GM21526 (cell line): ENCODE measurements at regions not wholly inside any gene's neighbourhood (a gene's known extent, or its start where the extent isn't known, plus 50 kb on each side); places are given as distances from the start of the nearest gene placed in this dataset.

ENCODE experiments used
- ATAC-seq: cut with Tn5 transposase; IDR thresholded peaks from one replicate; pipeline ENCODE4 v1.9.1; 2021; ENCODE audit warnings: moderate library complexity; ENCODE audit not compliant: unreplicated experiment, low FRiP score

DNA sequence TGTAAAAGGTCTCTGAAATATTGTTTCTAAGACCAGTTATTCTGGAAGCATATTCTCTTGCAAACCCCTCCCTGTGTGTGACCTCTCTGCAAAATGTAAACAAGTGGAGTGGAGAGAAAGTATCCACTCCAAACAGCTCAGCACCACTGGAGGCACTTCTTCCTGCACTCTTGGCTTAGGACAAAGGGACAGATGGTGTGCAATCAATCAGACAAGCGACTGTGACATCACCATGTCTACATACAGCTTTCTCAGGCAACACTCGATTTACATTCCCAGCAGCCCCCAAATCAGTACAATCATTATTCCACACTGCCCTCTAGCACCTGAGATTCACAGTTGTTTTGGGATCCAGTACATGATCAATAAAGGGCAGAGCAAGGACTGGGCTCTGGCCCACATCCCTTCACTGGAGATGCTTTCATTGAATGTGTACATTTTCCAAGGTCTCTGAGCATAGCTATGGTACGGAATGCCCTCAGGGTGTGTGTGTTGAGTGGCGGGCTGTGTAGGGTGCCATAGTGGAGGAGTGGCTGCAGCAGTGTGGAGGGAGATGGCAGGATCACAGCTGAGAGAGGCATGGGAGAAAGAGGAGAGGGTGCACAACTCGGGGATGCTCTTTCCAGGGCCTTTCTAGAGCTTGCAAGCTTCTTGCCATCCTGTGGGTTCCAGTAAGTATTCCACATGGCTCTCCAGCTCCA, 311.8 kb upstream of the ST6GAL2 start:
- no peak for ATAC-seq

DNA sequence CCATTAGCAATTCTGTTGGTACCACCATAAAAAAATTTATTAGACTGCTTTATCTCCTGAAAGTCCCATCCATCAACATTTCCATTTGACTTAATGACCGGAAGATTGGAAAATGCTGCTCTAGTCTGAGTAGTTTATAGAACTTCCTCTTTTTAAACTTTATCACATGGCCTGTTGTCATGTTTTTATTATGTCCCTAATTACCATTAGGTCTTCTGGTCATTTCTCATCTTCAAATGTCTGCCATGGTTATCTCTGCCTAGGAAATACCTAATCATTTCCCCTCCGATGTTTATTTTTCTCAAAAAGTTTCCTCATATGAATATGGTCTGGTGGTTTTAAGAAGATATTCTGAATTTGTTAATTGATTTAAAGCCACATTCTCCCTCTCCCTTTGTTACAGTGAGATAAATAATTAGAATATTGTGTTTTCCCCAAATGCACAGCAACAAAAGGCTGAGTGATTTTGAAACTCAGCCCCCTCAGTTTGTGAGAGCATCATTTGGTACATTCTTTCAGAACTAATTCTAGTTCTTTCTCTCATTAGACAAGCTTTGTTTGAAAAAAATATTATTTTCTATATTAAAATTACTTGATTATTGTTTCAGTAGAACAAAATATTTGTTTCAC, 317.1 kb upstream of the ST6GAL2 start:
- ATAC-seq = no peak

DNA sequence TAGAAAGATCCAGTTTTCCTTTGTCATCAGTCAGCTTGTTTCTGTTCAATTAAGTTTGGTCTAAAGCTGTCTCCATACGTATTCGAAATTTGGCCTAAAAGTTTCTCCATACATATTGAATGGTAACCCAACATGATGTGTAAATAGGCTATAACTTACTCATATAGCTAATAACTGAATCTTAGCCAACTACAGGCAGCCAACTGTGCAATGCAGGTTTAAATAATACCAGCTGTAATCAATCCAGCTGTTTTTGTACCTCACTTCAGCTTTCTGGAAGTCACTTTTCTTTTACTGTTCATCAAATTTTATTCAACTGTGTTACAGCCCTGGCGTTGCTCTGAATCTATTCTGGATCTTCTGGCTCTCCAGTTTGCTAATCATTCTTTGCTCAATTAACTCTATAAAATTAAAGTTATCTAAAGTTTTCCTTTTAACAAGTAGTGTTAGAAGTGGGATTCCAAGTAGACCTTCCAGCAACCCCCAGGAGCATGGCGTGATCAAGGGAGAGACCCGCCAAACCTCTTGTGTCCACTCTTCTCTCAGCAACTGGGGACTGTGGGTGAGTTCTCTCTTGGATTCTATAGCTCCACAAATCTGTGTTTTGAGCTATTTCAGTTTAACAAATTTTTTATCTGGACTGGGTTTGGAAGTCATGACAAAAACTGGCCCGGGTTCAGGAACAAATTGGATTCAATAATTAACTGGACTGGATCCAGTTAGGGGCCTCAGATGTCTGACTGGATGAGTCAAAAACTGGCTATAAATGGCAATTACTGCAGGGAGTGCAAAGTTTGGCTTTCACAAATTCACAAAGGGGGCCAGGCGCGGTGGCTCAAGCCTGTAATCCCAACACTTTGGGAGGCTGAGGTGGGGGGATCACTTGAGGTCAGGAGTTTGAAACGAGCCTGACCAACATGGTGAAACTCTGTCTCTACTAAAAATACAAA, 329.7 kb upstream of the ST6GAL2 start:
- ATAC-seq = no peak

DNA sequence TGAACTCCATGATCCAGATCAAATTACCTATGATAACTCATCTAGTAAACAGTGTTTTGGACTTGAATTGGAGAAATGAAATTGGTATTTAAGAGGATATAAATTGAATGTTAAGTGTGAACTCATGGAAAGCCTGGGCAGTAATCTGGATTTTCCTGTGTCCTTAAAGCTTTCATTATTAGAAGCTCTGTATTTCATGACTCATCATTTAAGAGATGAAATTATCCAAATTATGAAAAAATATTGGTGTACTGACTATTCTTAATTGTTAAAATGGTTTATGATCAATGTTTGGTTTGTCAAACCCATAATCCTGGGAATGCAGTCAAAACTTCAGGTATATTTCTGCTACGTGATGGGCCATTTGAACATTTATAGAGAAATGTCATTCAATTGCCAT, 332.2 kb upstream of the ST6GAL2 start:
- no peak for ATAC-seq

DNA sequence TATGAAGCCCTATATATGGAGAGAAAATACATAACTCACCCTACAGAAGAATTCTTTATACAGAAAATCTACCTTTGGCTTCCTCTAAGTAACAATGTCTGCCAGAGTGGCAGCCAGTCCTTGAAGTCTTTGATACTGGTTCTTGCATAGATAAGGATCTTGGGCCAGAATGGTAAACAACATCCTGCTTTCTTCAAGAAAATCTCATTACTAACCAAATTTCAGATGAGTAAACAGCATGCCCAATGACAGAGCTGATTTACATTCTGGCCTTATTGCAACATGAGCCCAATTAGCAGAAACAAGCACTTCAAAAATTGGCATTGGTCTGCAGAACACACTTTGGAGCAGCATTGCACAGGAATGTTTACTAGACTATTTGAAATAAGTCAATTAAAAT, 336.5 kb upstream of the ST6GAL2 start:
- no peak for ATAC-seq

DNA sequence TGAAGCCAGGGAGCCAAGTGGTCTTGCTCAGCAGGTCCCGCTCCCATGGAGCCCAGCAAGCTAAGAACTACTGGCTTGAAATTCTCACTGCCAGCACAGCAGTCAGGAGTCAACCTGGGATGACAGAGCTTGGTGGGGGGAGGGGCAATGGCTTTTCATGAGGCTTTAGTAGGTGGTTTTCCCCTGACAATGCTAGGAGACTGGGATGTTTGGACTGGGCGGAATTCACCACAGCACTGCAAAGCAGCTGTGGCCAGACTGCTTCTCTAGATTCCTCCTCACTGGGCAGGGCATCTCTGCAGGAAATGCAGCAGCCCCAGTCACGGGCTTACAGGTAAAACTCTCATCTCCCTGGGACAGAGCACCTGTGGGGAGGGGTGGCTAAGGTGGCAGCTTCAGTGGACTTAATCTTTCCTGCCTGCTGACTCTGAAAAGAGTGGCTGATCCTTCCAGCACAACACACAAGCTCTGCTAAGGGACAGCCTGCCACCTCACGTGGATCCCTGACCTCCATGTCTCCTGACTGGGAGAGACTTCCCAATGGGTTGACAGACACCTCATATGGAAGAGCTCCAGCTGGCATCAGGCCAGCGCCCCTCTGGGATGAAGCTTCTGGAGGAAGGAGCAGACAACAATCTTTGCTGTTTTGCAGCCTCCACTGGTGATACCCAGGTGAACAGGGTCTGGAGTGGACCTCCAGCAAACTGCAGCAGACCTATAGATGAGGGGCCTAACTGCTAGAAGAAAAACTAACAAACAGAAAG, 349.7 kb upstream of the ST6GAL2 start:
- no peak for ATAC-seq

DNA sequence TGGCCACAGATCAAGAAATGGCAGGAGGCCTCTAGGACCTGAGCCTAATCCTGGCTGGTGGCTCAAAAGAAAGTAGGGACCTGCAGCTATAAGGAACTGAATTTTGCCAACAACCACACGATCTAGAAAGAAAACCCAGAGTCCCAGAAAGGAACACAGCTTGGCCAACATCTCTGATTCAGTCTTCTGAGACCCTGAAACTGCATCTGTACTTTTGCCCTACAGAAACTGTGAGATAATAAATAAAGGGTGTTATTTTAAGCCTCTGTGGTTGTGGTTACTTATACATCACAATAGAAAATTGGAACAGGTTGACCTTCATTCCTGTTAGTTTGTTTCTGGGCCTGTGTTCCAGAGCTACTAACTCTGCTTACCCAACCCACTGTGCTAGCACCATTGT, 356.8 kb upstream of the ST6GAL2 start:
- ATAC-seq = no peak

DNA sequence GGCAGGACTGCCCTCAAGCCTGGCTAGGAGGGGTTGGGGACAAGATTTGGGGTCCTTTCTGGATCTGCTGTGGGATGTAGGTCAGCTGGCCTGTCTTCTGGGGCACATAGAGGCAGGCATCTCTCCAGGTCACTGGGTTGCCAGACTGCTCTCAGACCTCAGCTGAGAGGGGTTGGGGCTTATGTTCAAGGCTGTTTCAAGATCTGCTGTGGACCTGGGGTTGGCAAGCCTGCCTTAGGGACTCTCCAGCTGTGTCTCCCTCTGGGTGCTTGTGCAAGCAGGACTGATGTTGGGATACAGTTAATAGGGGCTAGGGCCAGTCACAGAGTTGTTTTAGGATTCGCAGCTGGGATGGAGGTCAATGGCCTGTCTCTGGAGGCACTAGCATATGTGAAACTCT, 363.0 kb upstream of the ST6GAL2 start:
- no peak for ATAC-seq

DNA sequence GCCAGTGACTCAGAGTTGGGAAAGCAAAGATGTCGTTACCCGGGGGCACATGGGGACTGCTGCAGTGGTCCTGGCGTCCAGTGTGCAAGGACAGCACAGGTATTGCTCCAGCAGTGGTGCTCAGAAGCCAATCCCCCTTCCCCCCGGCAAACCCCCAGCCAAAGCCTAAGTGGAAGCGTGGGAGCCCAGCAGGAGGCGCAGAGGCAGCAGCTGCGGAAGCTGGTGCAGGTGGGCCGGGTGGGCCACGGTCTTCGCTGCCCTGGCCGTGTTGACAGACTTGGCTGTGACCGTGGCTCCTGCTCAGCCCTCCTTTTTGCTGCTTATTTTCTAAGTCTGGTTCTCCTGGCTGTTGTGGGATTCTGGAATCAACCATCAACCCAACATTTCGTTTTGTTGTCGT, 369.8 kb upstream of the ST6GAL2 start:
- no peak for ATAC-seq

DNA sequence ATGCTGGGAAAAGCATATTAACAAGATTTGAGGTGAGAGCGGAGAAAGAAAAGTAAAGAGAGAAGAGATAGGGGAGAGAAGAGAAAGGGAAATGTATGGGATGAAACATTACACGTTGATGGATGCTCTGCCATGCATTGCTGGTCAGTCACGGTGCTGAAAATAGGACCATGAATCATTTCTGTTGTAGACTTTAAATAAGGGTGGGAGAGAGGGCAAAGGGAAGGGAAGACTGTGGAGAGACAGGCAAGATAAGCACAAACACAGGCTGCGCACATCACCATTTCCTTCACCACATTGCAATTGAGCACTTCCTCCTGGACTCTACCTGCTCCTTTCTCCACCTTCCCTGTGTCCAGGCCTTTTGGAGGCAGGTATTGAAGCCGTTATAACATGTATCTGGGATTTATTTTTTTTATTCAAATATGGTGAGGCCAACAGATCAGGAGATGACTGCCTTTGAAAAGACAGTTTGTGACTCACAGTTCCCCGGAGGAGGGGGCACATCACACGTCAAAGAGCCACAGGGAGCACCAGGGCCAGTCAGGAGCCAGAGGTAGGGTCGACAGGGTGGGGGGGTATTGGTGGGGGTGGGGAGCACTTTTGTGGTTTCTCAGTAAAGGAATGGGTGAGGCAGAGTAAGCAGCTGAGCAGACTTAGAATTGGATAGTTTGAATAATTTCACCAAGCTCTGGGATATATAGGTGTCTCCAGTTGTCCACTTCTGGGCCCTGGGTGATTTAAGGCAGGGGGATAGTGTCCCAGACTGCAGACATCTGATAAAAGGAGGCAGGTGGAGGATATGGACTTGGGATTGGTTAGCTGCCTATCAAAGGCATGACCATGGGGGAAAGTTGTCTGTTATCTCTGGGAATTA, 372.8 kb upstream of the ST6GAL2 start:
- ATAC-seq = no peak

DNA sequence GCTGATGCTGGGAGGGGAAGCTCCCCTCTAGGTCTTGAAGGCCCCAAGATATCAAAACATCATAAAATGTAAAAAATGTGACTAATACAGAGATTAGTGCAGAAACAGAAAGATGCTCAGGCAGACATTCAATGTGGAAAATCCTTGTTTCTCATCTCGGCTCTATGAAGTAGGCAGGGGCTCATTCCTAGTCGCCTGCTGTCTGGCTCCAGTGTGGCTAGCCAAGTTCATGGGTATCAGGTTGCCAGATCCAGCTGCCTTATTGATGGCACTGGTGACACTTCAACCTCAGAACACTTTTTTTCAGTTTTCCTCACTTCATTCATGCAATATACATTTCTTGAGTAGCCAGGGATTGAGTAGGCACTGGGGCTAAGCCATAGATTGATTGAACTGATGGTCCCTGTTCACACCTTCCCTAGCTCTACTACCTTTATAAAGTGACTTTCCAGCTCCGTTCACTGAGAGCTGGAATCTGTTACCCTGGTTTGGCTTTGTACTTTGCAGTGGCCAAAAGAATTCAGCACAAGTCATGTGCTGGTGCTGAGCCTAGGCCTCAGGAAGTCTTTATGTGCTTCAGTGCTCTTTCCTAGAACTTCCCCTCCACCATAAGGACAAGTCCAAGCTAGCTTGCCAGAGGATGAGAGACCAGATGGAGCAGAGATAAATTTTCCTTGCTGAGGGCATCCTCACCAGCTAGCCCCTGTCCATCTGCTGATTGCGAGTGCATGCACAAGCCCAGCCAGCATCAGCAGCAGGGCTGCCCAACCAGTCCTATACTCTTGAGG, 373.6 kb upstream of the ST6GAL2 start:
- ATAC-seq = no peak

DNA sequence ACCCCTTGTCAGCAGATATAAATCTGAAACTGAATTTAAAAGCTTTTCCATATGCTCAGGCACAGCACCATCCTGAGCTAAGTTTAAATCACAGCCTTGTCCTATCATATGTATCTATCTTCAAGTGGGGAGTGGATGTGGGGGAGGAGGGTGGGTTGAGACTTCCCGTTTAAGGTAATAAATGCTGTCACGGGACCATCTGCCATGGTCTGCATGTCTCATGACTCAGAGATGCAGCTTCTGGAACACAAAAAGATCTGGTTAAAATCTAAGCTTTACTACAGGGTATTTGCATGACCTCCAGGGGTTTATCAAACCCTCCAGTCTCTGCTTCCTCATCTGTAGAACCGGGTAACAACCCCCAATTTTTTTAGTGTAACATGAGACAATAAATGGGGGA, 377.7 kb upstream of the ST6GAL2 start:
- ATAC-seq = no peak

DNA sequence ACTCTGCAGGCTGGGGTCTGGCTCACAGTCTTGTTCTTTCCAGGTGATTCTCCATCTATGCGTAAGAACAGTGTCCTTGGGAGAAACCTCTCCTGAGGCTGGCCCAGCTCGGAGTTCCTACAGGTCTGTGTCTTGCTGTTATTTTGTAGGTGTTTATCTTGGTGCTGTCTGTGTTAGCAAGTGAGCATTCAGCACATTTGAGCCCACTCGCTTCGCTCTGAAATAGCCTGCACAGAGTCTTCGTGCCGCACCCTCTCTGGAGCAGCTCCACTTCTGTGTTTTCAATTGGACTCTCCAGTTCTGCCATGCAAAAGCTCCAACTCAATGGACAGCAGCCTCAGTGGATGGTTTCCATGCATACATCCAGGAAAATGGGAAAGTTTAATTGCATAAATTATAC, 378.2 kb upstream of the ST6GAL2 start:
- ATAC-seq = no peak

DNA sequence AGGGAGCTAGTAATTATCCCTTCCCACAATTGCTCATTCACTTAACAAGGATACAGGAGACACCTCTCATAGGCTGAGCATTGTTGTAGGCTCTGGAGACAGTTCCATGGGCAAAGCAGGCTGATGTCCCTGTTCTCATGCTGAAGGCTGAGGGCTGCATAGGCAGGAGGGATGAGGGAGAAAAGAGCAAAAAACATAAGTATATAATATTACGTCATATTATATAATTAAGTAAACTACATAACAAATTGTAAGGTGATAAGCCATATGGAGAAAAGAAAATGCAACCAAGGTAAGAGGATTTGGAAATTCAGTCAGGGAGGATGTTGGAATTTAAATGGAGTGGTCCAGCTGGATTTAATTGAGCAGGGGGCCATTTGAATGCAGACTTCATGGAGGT, 380.6 kb upstream of the ST6GAL2 start:
- no peak for ATAC-seq

DNA sequence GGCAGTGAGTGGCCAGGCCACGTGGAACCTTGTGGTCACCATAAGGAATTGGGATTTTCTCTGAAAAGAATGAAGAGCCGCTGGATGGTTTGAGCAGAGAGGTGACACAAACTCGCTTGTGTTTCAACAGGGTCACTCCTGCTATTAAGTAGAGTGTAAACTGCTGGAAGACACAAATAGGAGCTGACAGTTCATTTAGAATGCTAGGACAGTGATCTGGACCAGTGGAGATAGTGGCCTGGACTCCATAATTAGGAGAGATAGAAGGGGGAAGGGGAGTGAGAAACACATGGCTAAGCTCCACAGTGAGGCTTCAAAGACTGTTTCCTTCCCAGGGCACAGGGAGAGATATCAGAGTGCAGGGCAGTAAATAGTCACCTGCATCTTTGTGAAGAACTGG, 381.1 kb upstream of the ST6GAL2 start:
- no peak for ATAC-seq

DNA sequence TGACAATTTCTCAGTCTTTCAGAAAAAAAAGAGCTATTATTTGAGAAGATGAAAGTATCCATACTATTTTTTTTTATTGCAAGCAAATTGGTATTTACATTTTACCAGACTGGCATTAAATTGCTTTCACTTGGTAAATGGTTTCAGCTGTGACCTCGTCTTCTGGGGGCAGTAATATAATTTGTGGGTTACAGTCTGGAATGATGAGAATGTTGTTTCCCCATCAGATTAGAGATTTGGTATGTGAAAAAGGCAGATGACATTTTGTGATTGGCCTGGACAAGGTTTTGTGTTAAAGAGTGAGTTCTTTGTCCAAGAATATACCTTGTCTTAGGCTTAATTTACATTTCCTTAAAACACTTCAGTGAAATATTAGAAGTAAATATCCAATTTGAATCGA, 390.1 kb upstream of the ST6GAL2 start:
- ATAC-seq = no peak

DNA sequence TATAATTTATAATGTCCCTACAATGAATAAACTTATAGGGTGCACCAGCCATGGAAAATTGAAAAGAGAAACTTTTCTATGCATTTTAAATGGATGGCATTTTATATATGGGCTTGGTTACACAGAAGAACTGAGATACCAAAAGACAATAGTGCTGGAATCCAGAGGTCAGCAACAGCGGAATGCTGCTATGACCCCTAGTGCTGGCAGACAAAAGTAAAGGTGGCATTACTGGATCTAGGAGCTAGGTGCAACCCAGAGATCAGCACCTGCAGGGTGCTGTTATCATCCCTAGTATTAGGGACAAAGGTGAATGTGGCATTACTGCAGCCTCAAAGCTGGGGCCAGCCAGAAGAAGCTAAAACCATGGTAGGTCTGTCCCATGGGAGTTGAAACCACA, 392.7 kb upstream of the ST6GAL2 start:
- ATAC-seq = no peak

DNA sequence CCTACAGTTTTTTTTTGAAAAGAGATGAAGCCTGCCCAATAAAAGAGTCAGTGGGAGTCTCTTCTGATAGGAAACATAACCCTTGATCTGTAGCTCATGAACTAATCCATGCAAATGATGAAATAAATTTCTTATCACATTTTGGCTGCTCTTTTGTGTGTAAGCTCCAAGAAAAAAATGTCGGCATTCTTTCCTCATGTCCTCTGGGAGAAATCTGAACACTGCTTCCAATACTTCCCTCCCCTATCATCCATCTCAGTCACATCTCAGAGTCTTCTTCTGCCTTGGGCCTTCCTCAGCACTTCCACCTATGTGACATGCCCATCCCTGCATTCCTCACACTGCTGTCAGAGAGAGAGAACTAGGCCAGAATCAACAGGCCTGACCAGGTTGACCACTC, 395.7 kb upstream of the ST6GAL2 start:
- no peak for ATAC-seq

DNA sequence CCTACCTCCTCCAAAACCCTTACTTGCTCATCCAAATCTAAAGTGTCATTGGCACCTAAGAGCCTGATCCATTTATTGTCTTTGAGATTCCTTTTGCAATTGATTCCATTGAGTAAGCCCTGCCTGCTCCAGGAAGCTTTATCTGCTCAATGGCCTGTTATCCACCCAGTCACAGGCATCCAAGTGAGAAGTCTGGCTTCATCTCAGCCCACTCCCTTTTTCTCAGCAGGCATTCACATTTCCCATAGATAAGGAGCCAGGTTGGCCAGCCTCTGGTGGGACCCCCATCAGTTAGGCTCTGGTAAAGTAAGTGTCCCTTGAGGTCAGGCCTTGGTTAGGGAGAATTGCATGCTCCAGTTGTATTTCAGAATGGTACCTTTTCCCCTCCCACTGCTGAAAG, 396.2 kb upstream of the ST6GAL2 start:
- no peak for ATAC-seq
